Lung microvascular endothelial cell (primary cell): ENCODE measurements at regions not wholly inside any gene's neighbourhood (a gene's known extent, or its start where the extent isn't known, plus 50 kb on each side); places are given as distances from the start of the nearest gene placed in this dataset.

Experiments used
- DNase-seq, 2 donors: peaks; one replicate each; pipeline versions ENCODE4 v3.0.0 to v3.0.0-alpha.2; 2010; ENCODE audit warnings: low read depth in 2 of 2

DNA sequence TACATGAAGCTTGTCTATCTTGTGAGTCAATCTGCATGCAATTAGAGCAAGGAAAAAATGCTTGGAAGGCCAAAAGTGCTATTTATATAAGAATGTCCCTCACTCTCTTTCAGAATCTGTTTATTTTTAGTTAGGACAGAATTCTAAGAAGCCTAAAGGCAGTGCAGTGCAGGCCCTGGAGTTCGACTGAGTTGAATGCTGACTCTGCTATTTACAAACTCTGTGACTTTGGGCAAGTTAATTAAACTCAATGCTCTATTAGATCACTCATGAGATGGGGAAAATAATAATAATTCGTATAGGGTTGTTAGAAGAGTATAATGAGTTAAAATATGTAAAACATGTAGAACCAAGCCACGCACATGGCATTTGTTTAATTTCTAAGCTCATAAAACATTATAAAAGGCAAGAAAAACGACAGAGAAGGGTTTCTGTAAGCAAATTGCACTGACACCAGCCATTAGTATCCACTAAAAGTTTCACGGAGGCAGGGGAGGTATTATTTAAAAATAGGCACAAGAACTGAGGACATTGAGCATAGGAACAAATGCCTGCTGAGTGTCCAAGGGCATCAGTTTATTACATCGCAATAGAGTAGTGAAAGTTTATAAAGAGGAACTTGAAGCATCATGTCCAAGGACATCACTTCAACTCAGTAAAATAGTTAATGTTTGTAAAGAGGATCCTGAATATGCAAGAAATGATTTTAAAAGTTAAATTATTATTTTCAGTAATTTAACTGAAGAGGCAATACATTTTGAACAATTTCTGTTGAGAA, 115.0 kb upstream of the INPP4B start:
- DNase-seq, result no peak

DNA sequence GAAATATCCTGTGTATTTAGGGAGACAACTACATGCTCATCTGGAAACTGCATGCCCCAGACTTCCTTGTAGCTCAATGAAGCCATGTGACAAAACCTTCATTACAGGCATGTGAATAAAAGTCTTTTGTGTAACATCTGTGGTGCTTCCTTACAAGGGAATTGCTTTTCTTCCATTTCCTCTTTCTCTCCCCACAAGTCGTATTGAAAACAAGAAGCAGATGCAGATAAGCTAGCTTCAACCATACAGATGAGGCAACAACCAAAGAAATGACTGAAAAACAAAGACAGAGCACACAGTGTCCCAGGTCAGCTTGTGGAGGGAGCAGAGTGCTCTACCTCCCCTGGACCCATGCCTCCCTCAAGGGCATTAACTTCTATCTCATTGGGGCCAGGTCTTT, 115.8 kb upstream of the INPP4B start:
- DNase-seq, result no peak

DNA sequence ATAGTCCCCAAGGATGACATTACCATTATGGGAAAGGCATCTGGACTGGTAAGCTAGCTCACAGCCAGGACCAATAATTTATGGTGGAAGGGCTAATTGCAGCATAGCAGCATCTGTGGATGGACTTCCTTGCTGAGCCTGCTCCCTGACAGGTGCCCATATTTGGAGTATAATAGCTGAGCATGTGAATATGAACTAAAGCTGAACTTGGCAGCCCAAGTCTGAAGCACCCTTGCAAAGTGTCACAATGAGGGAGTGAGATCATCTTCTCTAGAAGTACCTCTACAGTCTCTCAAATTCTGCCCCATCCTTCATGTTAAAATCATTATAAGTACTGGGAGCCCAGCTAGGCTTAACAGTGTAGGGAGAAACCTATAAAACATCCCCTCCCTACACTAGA, 128.2 kb upstream of the INPP4B start:
- no peak for DNase-seq

DNA sequence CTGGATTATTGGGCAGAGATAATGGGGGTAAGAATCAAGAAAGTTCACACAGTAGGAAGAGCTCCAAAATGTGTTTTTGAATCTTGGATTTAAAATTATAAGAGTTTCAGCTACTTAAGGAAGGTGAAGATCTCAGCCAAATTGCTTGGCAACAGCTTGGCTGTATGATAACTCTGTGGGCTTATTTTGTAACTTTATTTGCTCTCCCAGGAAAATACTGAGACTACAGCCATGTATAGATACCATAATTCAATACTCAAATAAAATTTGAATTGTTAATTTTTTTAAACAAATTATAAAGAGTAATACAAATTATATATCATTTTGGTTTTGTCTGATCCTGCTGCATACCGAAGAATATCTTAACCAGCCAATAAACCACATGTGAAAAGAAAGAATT, 129.5 kb upstream of the INPP4B start:
- no peak for DNase-seq

DNA sequence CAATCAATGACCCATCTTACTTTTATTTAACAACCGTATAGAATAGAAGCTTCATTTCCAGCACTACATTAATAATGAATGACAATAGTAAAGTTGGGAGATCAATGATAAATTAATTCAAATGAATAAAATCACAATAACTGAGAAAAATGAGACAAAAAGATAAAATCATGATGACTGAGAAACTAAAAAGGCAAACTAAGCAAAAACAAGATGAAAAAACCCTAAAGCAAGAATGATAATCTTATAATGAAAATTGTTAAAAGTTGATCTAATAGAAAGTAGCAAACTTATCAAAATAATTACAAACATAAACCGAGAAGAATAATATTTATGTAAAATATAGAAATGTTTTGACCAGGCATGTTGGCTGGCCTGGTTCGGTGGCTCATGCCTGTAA, 130.4 kb upstream of the INPP4B start:
- DNase-seq, result no peak

DNA sequence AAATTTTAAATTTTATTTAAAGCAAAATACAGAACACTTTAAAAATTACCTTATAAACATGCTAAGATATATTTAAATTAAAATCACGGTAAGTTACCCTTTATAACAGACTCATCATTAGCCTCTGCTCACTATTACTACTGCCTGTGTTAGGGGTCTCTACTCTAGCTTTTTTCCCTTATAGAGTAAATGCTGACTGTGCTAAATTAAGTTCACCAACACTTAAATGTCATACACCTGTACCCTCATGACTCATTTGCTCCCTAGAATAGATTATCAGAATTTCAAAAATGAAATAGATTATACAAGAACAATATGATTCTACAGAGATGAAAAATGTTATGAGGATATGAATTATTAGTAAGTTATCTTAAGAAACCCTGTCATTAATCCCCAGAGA, 131.1 kb upstream of the INPP4B start:
- no peak for DNase-seq

DNA sequence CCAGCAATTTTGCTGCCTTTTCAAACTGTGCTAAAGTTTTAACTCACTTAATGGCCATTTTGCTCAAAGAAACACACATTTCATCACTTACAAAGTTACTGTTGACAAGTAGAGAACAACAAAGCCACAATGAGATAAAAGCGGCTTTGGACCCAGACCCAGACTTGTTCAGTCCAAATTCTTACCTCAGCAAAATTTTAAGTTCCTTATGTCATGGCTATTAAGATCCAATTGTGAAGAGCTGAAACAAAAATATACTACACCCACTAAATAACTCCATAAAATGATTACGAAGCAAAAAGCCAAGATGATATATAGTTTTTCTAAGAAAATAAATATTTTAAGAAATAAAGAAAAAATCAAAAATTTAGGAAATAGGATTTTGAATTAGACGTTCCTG, 137.0 kb upstream of the INPP4B start:
- DNase-seq, result no peak

DNA sequence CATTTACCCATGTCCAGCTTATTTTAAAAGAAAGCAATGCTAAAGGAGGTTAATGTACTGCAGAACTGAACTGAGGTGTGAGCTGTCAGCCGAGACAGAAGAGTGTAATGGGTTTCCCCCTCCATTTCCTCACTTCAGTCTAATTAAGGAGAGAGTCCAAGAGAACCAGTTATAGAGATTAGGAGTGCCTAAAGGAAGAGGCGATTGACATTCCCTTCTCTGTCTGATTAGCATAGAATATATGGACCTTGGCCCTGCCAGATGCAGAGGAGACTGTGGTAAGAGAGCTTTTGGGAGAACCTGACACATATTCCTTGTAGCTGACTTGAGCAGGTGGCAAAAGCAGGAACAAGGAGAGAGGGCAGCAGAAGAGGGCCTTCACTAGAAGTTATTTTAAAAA, 137.5 kb upstream of the INPP4B start:
- no peak for DNase-seq

DNA sequence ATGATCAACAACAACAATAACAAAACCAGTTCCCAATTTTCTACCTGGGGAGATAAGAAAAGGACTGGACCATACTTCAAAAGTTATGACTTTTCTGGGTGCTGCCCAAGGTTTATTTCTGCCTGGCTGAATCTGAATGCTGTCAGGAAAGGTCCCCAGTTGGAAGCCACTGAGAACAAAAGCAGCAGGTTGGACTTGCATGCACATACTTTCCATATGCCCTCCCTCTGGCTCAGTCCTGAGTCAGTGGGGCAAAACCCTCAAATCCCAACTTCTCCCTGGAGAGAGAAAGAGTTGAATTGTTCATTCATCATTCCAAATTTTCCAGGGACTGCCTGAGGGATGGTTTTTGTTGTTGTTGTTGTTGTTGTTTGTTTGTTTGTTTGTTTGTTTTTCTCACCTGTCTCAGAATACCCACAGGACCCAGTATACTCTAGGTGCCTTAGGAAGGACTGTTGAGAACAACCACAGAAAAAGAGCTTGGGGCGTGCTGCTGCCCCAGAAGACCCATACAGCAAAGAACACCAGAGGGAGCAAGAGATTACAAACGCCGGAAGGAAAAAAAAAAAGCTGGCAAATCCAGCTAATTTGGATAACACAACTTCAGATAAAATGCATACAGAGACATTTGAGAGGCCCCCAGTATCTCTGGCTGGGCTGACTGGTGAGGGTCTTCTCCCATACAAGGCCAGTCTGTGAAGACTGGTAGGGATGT, 138.9 kb upstream of the INPP4B start:
- DNase-seq, result peak; percentile 21 to 41

DNA sequence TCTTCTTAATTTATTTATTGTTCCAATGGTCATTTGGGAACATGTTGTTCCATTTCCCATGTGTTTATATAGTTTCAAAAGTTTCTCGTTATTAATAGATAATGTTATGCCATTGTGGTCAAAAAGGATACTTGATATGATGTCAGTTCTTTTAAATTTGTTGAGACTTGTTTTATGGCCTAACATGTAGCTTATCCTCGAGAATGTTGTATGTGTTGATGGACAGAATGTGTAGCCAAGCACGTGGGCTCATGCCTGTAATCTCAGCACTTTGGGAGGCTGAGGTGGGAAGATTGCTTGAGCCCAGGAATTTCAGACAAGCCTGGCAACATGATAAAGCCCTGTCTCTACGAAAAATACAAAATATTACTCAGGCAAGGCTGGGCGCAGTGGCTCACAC, 168.5 kb upstream of the USP38 start:
- DNase-seq, result no peak

DNA sequence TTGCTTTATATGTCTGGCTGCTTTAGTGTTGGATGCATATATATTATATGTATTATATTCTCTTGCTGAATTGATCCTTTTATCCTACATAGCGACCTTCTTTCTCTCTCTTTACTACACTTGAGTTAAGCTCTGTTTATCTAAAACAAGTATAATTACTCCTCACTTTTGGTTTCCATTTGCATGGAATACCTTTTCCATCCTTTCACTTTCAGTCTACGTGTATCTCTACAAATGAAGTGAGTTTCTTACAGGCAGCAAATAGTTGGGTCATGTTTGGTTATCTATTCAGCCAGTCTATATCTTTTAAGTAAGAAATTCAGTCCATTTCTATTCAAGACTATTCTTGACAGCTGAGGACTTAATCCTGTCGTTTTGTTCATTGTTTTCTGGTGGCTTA, 167.5 kb upstream of the USP38 start:
- DNase-seq, result no peak

DNA sequence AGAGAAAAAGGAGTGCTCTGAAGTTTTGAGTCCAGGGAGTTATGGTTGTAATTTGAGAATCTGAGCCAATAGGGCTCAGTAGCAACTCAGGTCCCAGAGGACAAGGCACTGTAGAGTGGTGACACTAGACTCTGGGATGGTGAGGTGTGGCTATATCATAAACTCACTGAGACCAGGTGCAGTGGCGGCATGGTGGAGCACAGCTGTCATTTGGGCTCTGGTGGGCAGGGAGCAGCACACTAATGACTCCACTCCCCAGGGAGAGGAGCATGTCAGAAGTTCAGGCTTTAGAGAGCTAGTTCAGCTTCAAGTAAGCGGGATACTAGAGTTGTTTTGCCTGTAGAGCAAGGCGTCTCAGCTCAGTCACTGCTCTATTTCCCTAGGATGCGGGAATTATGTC, 165.4 kb upstream of the USP38 start:
- DNase-seq, result no peak

DNA sequence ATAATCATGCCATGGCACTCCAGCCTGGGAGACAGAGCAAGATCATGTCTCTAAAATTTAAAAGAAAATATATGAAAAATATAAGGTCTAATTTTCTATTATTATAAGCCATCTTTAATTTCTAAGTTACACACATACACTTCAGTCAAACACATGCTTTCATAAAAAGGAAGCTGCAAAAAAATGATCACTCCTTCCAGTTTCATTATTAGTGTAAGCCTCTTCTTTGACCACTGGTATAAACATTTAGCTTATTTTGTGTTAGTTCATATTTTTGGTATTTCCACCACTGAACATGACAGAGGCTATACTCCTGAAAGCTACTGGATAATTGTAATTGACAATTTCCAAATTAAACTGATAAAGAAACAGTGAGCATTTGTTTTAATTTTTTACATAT, 163.3 kb upstream of the USP38 start:
- DNase-seq, result no peak

DNA sequence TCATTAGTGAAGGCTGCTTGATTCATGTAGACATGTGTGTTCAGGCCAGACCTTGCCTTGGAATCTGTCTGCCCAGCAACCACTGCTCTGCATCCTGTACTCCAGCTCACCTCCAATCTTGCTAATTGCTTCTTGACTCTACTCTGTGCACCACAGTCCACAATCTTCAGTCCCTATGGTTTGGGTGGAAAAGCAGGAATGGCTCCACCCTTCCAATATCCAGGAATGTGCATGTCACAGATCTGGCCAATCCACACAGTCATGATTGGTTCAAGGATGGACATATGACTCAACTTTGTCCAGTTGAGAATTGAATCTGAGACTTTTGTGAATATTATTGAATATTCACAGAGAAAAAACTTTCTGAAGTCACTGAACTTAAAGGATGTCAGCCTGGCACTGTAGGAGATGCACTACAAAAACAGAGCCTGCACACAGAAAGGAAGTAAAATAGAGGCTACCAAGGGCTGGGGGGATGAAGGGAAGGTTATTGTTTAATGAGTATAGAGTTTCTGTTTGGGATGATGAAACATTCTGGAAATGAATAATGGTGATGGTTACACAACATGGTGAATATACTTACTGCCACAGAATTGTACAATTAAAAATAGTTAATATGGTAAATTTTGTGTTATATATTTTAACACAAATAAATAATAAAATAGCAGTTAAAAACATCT, 161.3 kb upstream of the USP38 start:
- DNase-seq, result no peak

DNA sequence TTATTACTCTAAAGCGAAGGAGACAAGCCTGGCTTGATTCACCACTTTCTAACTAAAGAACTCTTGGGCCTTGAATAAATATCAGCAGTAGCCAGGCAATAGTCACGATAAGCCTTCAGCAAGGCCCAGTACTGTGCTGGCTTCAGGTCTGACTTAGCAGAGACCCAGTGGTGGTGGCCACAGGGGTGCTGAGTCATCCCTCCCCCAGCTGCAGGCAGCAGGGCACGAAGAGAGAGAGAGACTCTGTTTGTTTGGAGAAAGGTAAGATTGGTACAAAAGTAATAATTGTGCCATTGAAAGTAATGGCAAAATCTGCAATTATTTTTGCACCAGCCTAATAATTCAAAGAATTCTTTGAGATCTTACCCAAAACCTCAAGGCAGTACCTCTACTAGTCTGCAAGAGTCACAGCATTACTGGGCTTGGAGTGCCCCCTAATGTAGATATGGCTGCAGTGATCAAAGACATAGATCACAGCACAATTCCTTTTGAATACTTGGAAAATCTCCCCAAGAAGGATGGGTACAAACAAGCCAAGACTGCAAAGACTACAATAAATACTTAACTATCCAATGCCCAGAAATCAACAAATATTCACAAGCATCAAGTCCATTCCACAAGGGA, 159.5 kb upstream of the USP38 start:
- DNase-seq, result no peak

DNA sequence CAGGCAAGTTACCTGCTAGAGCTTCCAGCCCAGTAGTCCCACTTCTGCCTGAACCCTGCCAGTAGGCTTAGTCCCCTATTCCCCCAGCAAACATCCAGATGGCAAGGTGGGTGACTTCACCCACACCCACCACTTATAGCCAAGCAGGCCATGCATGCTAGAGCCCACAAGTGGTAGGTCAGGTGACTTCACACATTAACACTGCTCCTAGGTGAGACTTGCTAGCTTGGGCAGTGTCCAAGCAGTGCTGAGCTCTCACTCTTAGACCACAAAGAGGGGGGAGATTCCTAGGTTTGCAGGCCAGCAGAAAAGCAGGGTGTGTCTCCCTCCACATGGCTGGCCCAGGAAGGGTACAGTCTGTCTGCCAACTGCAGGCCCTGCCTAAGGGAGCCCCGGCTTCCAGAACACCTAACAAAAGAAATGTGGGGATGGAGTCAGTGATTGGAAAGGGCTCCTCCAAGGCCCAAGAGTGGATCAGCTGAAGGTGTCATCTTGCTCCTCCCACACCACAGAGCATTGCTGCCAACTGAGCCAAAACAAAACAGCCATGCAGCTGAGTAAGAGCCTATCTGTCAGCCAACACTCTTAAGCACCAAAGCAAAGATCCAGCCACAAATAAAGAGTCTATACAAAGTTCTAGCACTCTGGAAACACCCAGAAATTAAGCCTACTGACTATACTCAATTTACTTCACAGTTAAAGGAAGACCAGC, 158.1 kb upstream of the USP38 start:
- no peak for DNase-seq

DNA sequence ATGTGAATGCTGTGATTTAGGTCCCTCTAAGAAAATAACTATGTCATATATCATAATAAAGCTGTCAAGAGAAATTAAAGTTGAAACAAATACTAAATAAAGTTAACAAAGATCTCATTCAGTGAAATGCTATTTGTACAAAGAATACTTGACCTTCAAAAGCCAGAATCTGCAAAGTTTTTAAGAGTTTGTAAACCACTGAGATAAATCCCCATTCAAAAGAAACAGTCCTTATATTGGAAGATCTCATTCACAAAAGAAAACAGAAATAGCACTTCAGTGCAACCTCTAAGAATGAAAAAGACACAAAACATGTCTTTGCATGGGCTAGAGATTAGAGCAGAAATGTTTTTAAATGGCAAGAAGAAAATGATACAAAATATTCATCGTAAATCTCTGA, 149.1 kb upstream of the USP38 start:
- no peak for DNase-seq

DNA sequence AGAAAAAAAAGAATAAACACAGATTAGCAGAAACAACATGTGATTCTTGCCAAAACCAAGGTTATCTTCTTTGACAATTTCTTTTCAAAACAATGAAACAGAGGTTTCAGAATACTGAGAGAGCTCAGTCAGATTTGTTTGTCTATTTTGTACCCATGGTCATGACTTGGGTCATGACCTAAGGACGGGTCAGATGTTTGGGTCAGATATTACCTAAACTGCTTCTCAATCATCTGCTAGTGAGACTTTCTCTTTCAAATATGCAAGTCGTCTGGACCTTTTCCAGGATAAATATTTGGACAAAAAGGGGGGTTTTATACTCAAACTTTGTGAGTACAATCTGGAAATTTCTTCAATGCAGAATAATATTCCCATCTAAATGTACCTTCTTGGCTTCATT, 148.3 kb upstream of the USP38 start:
- no peak for DNase-seq

DNA sequence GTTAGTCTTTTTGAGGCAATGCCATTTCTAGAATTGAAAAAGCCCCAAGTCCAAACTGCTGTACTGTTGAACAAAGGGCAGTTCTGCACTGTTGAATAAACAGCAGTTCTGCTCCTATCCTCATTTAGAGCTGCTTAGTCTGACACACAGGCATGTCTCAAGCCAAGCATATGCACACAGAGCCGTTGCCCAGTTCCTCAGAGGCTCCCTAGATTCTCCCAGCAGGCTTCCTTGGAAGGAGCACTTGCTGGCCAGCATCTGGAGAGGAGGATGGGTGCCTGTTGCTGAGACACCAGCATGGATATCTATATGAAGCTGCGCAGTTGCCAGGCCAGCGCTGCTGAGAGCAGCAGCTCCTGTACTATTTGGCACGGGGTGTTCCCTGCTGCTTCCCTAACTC, 138.3 kb upstream of the USP38 start:
- no peak for DNase-seq

DNA sequence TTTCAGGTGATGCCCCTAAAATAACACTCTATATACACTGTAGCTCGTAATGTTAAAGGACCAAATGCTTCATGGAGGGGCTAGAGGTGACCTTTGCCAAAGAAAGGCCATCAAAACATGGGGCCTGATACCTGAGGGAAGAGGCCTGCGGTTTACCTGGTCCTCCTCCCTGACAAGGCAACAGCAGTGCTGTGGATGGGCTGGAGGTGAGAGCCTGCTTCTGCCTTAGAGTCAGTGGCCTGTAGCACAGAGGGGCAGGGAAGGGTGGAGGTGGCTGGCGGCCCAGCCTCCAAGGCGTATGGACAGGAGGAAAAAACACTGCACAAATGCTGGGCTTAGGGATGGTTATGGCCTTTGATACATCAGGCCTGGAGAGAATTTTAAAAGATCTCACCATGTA, 137.8 kb upstream of the USP38 start:
- no peak for DNase-seq

DNA sequence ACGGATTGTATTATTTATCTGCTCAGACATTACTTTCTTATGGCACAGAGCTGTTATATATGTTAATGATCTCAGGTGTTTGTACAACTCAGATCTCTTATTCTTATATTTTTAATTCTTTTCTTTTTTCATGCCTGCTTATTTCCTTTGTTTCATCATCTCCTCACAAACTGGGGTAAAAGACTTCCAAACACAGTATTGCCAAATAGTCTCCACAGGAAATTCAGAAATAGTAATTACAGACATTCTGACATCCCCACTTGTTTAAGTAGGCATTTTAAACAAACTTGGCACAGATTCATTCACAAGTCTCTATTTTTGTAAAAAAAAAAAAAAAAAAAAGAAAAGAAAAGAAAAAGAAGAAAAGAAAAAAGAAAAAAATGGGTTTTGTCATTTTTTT, 129.7 kb upstream of the USP38 start:
- no peak for DNase-seq

DNA sequence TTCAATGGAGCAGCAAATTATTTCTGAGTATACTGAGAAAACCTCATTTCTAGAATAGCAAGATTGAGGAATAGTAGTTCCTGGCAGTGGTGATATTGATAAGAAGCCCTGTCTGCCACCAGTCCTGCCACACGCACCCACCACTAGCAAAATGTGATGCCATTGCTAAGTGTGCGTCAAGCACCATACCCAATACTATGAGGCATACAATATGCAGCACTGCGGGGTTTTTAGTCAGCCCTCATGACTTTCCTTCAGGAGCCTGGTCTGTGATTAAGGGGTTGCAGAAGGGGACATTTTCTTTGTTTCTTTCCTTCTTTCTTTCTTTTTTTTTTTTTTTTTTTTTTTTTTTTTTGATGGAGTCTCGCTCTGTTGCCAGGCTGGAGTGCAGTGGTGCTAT, 128.7 kb upstream of the USP38 start:
- DNase-seq, result no peak
